Fibroblast of skin of left biceps (primary cell): ENCODE measurements at regions not wholly inside any gene's neighbourhood (a gene's known extent, or its start where the extent isn't known, plus 50 kb on each side); places are given as distances from the start of the nearest gene placed in this dataset.

Source experiments
- DNase-seq, 2 experiments: peaks; one replicate each; pipeline ENCODE4 v3.0.0-alpha.2; 2013; ENCODE audit warnings: low read depth in 2 of 2

DNA sequence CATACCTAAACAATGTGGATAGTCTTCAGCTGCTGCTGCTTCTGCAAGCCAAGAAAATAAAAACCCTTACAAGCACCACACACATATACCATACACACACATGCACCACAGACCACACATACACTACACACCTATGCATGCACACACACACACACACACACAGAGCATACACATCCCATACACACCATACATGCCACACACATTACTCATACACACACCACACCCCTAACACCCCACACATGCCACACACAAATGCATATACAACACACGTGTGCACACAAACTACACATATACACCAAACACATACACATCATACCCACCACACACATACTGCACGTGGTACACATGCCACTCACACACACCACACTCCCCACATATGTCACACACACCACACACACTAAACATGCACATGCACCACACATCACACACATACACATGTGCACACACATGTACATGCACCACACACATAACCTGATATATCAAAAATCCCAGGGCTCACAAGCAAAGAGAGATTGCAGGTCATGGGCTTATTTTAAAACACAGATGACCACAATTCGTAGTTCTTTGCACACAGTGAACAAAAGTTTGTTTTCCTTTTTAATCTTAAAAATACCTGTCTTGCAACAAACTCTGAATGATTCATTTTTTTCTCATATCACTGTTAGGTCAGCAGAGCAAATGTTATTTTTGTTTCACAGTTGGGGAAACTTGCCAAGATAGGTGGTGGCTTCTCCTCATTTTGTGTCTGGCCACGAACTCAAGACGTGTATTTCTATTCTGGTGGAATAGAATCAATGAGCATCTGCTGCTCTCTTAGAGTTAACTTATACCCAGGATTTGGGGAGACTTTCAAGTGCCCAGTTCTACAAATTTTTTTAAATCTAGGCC, 456.6 kb downstream of the FGF9 start:
- no peak for DNase-seq

DNA sequence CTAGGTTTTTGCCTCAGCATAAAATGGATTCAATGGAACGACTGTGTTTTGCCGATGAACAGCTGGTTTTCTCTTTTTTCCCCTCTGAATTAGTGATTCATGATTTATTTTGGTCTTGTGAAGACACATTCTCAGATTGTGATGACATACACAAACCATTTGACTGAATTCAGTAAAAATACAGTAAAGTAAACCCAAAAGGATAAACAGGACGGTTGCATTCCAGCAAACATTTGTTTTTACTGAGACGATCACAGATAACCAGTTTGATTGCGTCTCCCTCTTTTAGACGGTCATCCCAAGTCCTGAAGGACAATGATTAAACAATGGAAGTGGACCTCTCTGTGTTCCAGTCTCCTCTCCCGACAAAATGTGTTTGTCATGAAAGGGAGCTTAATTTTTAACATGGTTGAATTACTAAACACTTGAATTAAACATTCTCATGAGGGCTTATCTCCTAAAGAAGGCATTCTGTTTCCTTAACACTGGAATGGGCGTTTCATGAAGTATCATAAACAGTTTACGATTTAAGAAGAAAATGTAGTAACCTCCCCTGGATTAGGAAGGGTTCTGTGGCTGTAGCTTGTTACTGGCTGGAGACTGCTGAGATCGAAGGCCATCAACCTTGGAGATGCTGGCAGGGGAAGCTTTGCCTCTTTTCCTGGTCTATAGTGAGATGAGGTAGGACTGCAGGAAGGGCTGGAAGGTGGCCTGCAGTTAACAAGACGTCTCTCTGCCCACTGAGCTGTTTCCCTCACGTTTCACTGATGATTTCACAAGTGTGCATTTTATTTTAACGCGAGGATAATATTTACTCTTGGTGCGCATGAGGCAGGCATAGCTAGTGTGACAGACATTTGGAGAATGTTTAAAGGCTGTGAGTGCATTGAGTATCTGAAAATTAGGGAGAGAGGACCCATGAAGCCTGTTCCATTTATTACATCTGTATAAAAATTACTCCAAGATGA, 457.9 kb downstream of the FGF9 start:
- no peak for DNase-seq

GRCh38 chr13:22130254-22130653, 459.4 kb downstream of the FGF9 start:
- no peak for DNase-seq

- DNase-seq = no peak
Observed at GRCh38 chr13:22134261-22134660, 463.4 kb downstream of the FGF9 start.

DNA sequence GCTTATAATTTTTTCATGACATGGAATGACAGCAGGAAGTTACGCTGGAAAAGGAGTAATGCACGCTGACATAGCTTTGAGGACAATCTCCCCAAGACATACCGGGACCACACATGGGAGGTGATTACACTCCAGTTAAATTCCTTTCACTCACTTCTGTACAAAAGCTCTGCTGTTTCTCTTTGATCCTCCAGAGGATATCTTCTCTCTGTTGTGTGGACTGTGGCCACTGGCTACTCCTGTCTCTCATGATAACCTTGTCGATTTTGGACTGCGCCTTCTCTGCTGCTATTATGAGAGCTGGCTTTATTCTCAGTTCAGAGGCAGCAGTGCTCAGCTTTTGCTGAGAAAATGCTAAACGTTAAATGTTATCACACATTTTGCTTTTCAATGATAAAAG, 464.6 kb downstream of the FGF9 start:
- DNase-seq = no peak

GRCh38 chr13:22137361-22138050, 466.6 kb downstream of the FGF9 start:
- DNase-seq = no peak

GRCh38 chr13:22138947-22139346, 468.1 kb downstream of the FGF9 start:
- no peak for DNase-seq

DNA sequence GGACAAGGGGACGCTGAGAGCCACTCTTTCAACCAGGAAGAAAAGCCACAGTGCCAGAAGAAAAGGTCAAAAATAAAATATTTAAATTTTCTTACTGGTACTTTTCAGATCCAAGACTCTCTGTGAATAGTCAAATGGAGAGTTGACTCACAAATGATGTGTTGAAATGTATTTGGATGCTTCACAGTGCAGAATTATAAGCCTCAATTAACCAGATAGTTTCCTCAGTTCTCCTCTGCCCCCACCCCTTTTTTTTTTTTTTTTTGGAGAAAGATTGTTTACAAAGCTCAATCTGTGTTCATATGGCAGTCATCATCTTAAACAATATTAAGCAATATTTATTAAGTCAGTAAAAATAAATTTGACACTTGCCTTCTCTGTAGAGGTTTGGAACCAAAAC, 470.8 kb downstream of the FGF9 start:
- DNase-seq = no peak

- no peak for DNase-seq
Observed at GRCh38 chr13:22143671-22144070, 472.8 kb downstream of the FGF9 start.

DNA sequence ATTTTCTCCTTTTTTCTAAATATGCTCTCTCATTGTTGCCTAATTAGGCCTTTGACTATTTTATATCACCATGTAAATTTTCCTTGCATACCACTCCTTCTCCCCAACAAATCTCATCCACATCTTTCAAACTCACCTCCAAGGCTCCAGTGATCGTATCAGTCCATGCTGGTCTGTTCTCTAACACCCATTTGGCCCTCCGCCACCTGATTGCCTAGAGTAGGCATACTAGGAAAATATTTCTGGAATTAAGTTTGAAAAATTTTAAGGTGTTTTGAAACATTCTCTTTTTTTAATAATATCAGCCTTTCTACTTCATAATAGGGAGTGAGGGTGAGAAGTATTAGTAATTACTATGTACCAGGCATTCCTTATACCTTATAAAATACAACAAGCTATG, 473.9 kb downstream of the FGF9 start:
- DNase-seq = no peak

- DNase-seq = no peak
Observed at GRCh38 chr13:22148187-22148586, 477.3 kb downstream of the FGF9 start.

DNA sequence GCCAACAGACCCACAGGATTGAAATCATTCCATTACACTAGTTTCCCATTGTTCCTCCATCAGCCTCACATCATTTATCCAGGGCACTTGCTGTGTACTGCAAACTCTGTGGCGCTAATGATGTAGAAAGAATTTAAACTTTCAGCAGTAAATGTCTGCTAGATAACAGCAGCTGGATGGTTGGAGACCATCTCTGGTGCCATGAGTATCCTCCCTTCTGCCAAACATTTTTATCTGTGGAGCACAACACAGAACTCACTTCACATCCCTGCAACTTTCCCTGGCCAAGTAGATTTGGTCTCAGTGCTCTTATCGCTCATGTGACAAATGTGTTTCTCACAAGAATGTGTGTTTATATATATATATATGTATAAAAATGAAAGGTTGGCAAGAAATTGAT, 481.9 kb downstream of the FGF9 start:
- no peak for DNase-seq

DNA sequence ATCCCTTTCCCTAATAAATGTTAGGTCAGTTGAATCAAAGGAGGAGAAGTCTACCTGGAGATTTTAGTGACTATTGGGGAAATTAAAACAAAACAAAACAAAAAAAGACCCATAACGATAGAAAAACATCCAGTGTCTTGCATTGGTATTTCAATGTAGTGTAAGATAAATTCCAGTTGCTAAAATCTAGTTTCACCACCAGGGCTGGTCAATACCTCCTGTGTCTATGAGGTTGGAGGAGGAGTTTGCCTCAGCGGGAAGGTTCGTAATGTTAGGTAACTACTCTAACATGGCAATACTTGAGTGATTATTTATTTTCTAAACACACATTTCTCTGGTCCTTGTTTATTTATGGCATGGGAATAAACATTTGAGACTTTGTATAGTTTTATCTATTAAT, 483.2 kb downstream of the FGF9 start:
- no peak for DNase-seq

GRCh38 chr13:22161871-22162270, 491.0 kb downstream of the FGF9 start:
- DNase-seq = no peak

GRCh38 chr13:22162889-22163288, 492.0 kb downstream of the FGF9 start:
- DNase-seq = no peak

DNA sequence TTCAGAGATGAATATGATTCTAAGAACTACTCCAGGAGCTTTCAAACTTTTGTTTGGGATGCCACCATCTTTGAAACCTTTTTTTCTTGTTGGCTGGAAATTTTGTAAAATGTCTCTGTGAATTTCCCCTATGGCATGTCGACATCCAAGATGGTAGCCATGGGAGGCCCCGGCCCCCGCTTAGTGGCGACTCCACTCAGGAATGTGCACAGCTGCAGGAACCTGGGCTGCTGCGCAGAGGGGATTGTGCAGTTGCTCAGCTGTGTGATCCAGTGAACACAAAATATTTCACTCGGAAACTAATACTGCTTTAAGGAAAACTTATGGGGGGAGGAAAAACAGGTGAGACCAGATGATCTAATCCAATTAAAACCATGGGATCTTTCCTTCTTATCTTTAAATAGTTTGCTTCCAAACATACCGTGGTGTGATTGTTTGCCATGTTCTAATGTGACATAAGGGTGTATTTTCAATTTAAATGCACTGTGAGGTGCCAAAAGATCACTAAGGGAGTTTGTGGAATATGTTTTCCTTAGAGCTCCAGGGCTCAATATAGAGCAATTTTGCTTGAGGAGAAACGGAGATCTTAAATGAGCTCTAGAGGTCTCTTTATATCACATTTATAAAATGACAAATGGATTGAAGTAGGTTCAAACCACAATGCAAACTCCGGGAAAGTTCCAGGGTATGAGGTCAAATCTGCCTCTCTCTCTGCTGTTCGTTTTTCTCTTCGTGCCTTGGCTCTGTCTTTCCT, 497.7 kb downstream of the FGF9 start:
- no peak for DNase-seq

DNA sequence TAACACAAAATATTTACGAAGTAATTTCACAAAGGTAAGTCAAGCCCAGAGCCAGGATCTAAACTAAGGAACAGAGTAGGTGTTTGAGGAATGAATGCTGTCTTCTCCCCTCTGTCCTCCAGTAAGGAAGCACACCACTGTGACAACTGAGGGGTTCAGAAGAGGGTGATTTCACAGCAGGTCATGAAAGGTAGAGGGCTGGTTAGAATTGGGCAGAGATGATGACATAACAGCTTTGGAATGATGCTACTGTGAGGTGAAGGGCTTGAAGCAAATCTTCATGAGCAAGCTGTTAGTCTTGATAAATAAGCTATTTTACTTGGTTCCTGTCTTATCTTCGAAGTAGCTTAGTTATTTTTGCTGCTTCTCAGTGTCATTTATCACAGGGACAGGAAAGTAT, 498.6 kb downstream of the FGF9 start:
- no peak for DNase-seq

- DNase-seq = peak; percentile 51 to 62
Observed at GRCh38 chr13:22173610-22174009, 502.7 kb downstream of the FGF9 start.

DNA sequence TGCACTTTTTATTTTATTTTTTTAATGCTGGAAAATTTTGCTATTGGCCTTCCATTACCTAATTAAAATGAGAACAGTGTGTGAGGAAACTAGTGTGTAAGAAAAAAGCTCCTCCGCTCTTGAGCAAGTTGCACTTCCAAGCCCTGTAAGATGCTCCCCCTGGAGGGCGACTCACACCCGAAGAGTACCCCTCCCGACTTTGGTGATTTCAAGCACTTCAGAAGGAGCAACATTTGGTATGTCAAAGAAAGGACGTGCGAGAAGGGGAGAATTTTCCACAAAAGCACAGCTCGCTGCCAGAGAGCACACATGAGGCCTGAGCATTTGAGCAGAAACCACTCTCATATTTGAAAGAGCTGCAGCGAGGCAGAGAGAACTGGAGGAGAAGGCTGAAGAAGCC, 504.4 kb downstream of the FGF9 start:
- no peak for DNase-seq

GRCh38 chr13:22175815-22176214, 504.9 kb downstream of the FGF9 start:
- DNase-seq = no peak

GRCh38 chr13:22176968-22177520, 506.2 kb downstream of the FGF9 start:
- no peak for DNase-seq
